ENCODE measurements at regions not wholly inside any gene's neighbourhood (a gene's known extent, or its start where the extent isn't known, plus 50 kb on each side); places are given as distances from the start of the nearest gene placed in this dataset.

GRCh38 chr18:72154926-72155325 lies 389.2 kb downstream of the CBLN2 start:
- TF ChIP-seq CTCF (IDR thresholded peaks at IDR 0.05) (no peak), POLR2AphosphoS5 (IDR thresholded peaks at IDR 0.05; ENCODE audit: low read depth, low read length) (no peak)
